ENCODE measurements at regions not wholly inside any gene's neighbourhood (a gene's known extent, or its start where the extent isn't known, plus 50 kb on each side); places are given as distances from the start of the nearest gene placed in this dataset.

- Histone ChIP-seq H3K4me3 (no peak overlapping the region), H3K27ac (no peak overlapping the region), H3K27me3 (no peaks in the 10 kb centered on the region), H3K36me3 (no peaks in the 10 kb centered on the region), H3K9me3 (peaks cover 0 to 3% (median 0%) of the 10 kb centered on the region in 4 donors), H3K4me1 (no peaks in the 10 kb centered on the region)
- TF ChIP-seq EP300 (IDR thresholded peaks at IDR 0.05) (no peak), POLR2A (IDR thresholded peaks at IDR 0.05) (no peak), POLR2AphosphoS5 (IDR thresholded peaks at IDR 0.05) (no peak), CTCF (IDR thresholded peaks at IDR 0.05) (no peak)
- ATAC-seq (ENCODE audit: low FRiP score in 2 of 2) = no peak
- 63 to 69% methylated on average over 2 of the region's 2 CpGs for WGBS, 2 donors
- DNase-seq = no peak
These were observed 439.4 kb downstream of the GPATCH2 start for GRCh38 chr1:217191441-217191840.

GRCh38 chr1:217190359-217190758 is 440.5 kb downstream of the GPATCH2 start:
- Histone ChIP-seq H3K4me3 (no peak overlapping the region), H3K36me3 (no peaks in the 10 kb centered on the region), H3K4me1 (no peaks in the 10 kb centered on the region), H3K9me3 (peaks cover 0 to 3% (median 0%) of the 10 kb centered on the region in 4 donors), H3K27me3 (no peaks in the 10 kb centered on the region), H3K27ac (no peak overlapping the region)
- ATAC-seq (ENCODE audit: low FRiP score in 2 of 2) (no peak), DNase-seq (no peak)
- TF ChIP-seq POLR2AphosphoS5 (IDR thresholded peaks at IDR 0.05) (no peak), EP300 (IDR thresholded peaks at IDR 0.05) (no peak), POLR2A (IDR thresholded peaks at IDR 0.05) (no peak), CTCF (IDR thresholded peaks at IDR 0.05) (no peak)
- 81 to 96% methylated on average over 3 of the region's 3 CpGs for WGBS, 2 donors

GRCh38 chr1:217189362-217189761 is 441.5 kb downstream of the GPATCH2 start:
- no peaks in the 10 kb centered on the region for H3K4me1 ChIP-seq
- no peak for TF ChIP-seq EP300 (IDR thresholded peaks at IDR 0.05)
- TF ChIP-seq CTCF (IDR thresholded peaks at IDR 0.05) = no peak
- no peak for TF ChIP-seq POLR2AphosphoS5 (IDR thresholded peaks at IDR 0.05)
- no peak for TF ChIP-seq POLR2A (IDR thresholded peaks at IDR 0.05)
- ATAC-seq (ENCODE audit: low FRiP score in 2 of 2) (no peak), DNase-seq (no peak)
- no peaks in the 10 kb centered on the region for H3K36me3 ChIP-seq
- H3K27ac ChIP-seq = no peak overlapping the region
- H3K9me3 ChIP-seq = peaks cover 0 to 3% (median 0%) of the 10 kb centered on the region in 4 donors
- H3K4me3 ChIP-seq = no peak overlapping the region
- WGBS, 2 donors = 88 to 95% methylated on average over 1 of the region's 1 CpG
- no peaks in the 10 kb centered on the region for H3K27me3 ChIP-seq

- Histone ChIP-seq H3K27ac (no peak overlapping the region), H3K27me3 (no peaks in the 10 kb centered on the region), H3K4me3 (no peak overlapping the region), H3K9me3 (peaks cover 0 to 3% (median 0%) of the 10 kb centered on the region in 4 donors), H3K4me1 (no peaks in the 10 kb centered on the region), H3K36me3 (no peaks in the 10 kb centered on the region)
- WGBS, 2 donors = 73 to 74% methylated on average over 7 of the region's 7 CpGs
- DNase-seq = no peak
- TF ChIP-seq POLR2A (IDR thresholded peaks at IDR 0.05) = no peak
- TF ChIP-seq EP300 (IDR thresholded peaks at IDR 0.05) = no peak
- no peak for TF ChIP-seq POLR2AphosphoS5 (IDR thresholded peaks at IDR 0.05)
- TF ChIP-seq CTCF (IDR thresholded peaks at IDR 0.05) = no peak
- ATAC-seq (ENCODE audit: low FRiP score in 2 of 2) = no peak
These were observed 442.3 kb downstream of the GPATCH2 start for GRCh38 chr1:217188280-217189237.
